ENCODE measurements at regions not wholly inside any gene's neighbourhood (a gene's known extent, or its start where the extent isn't known, plus 50 kb on each side); places are given as distances from the start of the nearest gene placed in this dataset.

GRCh38 chr10:105726149-105726548 is 1085.1 kb downstream of the SORCS3 start:
- TF ChIP-seq CTCF (conservative IDR thresholded peaks at IDR 0.05) = no peak
- H3K27ac ChIP-seq = no peak overlapping the region

GRCh38 chr10:105725007-105725406 is 1083.9 kb downstream of the SORCS3 start:
- no peak for TF ChIP-seq CTCF (conservative IDR thresholded peaks at IDR 0.05)
- H3K27ac ChIP-seq = no peak overlapping the region

GRCh38 chr10:105718207-105718995 is 1077.3 kb downstream of the SORCS3 start:
- H3K27ac ChIP-seq = no peak overlapping the region
- no peak for TF ChIP-seq CTCF (conservative IDR thresholded peaks at IDR 0.05)

- TF ChIP-seq CTCF (conservative IDR thresholded peaks at IDR 0.05) = no peak
Measured at GRCh38 chr10:105714728-105715127, 1073.6 kb downstream of the SORCS3 start.

GRCh38 chr10:105707603-105708002 is 1066.5 kb downstream of the SORCS3 start:
- H3K27ac ChIP-seq = no peak overlapping the region
- no peak for TF ChIP-seq CTCF (conservative IDR thresholded peaks at IDR 0.05)

More at GRCh38 chr10:105714728-105715127, 1073.6 kb downstream of the SORCS3 start:
- H3K27ac ChIP-seq = no peak overlapping the region

- no peak for TF ChIP-seq CTCF (conservative IDR thresholded peaks at IDR 0.05)
- H3K27ac ChIP-seq = no peak overlapping the region
Measured at GRCh38 chr10:105706281-105707026, 1065.4 kb downstream of the SORCS3 start.

- no peak for TF ChIP-seq CTCF (conservative IDR thresholded peaks at IDR 0.05)
- no peak overlapping the region for H3K27ac ChIP-seq
Measured at GRCh38 chr10:105702211-105702610, 1061.1 kb downstream of the SORCS3 start.

Measured in VCaP (cell line).